SK-N-MC (cell line): ENCODE measurements at regions not wholly inside any gene's neighbourhood (a gene's known extent, or its start where the extent isn't known, plus 50 kb on each side); places are given as distances from the start of the nearest gene placed in this dataset.

Experiments
- EZH2 ChIP-seq: fragments of 200-600 bp; sonication (generic); IDR thresholded peaks from one replicate; pipeline ENCODE4 v1.6.1; 2017; ENCODE audit warnings: antibody characterized with exemption
- FOXP2 ChIP-seq: optimal IDR thresholded peaks from 2 replicates; pipeline ENCODE3; 2011; ENCODE audit warnings: mild to moderate bottlenecking, moderate library complexity; ENCODE audit not compliant: insufficient read depth; ENCODE audit errors: extremely low read length, control extremely low read depth
- POLR2AphosphoS5 ChIP-seq: IDR thresholded peaks from 2 replicates; pipeline ENCODE4 v1.6.1; 2012; ENCODE audit warnings: mild to moderate bottlenecking, low read depth, low read length, borderline replicate concordance

DNA sequence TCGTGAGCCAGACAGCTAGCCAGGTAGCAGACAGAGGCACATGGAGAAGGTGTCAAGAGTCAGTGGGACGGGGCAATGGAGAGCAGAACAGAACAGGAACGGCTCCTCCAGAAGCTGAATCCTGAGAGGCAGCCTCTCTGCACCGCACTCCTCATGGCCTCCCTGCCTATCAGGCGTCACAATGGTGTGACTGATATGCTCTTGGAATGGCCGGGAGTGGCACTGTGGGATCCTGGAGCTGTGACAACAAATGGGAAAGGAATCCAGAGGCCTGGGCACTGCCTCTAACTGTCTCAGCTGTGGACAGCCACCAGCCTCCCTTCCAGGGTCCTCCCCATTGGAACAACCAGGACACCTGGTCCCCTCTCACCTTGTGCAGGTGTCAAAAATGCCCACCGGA lies 89.1 kb upstream of the ID2 start:
- TF ChIP-seq EZH2 (no peak), POLR2AphosphoS5 (no peak), FOXP2 (no peak)
